ENCODE measurements at regions not wholly inside any gene's neighbourhood (a gene's known extent, or its start where the extent isn't known, plus 50 kb on each side); places are given as distances from the start of the nearest gene placed in this dataset.

- TF ChIP-seq POLR2AphosphoS5 (IDR thresholded peaks at IDR 0.05; ENCODE audit: low read depth, low read length) (no peak), POLR2A (IDR thresholded peaks at IDR 0.05; ENCODE audit: low read depth, low read length) (no peak), TAF1 (IDR thresholded peaks at IDR 0.05; ENCODE audit: low read depth, low read length) (no peak)
Observed at GRCh38 chr15:87639305-87640011, 617.1 kb downstream of the NTRK3 start.
